ENCODE measurements at regions not wholly inside any gene's neighbourhood (a gene's known extent, or its start where the extent isn't known, plus 50 kb on each side); places are given as distances from the start of the nearest gene placed in this dataset.

- TF ChIP-seq ZFX (IDR thresholded peaks at IDR 0.05) = no peak
- TF ChIP-seq CTCF (conservative IDR thresholded peaks at IDR 0.05) = no peak
Observed at GRCh38 chr16:8283195-8283594, 307.1 kb downstream of the TMEM114 start.

GRCh38 chr16:8278031-8278580, 312.2 kb downstream of the TMEM114 start:
- TF ChIP-seq ZFX (IDR thresholded peaks at IDR 0.05) = no peak
- no peak for TF ChIP-seq CTCF (conservative IDR thresholded peaks at IDR 0.05)
- no peak overlapping the region for H3K27ac ChIP-seq

More at GRCh38 chr16:8283195-8283594, 307.1 kb downstream of the TMEM114 start:
- H3K27ac ChIP-seq = no peak overlapping the region

- no peak overlapping the region for H3K27ac ChIP-seq
- no peak for TF ChIP-seq CTCF (conservative IDR thresholded peaks at IDR 0.05)
- TF ChIP-seq ZFX (IDR thresholded peaks at IDR 0.05) = no peak
Observed at GRCh38 chr16:8271344-8271743, 319.0 kb downstream of the TMEM114 start.

GRCh38 chr16:8262299-8262698, 328.0 kb downstream of the TMEM114 start:
- H3K27ac ChIP-seq = no peak overlapping the region
- no peak for TF ChIP-seq ZFX (IDR thresholded peaks at IDR 0.05)
- no peak for TF ChIP-seq CTCF (conservative IDR thresholded peaks at IDR 0.05)

- no peak for TF ChIP-seq ZFX (IDR thresholded peaks at IDR 0.05)
- TF ChIP-seq CTCF (conservative IDR thresholded peaks at IDR 0.05) = no peak
- H3K27ac ChIP-seq = no peak overlapping the region
Observed at GRCh38 chr16:8260140-8260539, 330.2 kb downstream of the TMEM114 start.

GRCh38 chr16:8258523-8258922, 331.8 kb downstream of the TMEM114 start:
- H3K27ac ChIP-seq = no peak overlapping the region
- TF ChIP-seq ZFX (IDR thresholded peaks at IDR 0.05) (no peak), CTCF (conservative IDR thresholded peaks at IDR 0.05) (no peak)

- no peak overlapping the region for H3K27ac ChIP-seq
- TF ChIP-seq ZFX (IDR thresholded peaks at IDR 0.05) (no peak), CTCF (conservative IDR thresholded peaks at IDR 0.05) (no peak)
Observed at GRCh38 chr16:8257561-8257960, 332.8 kb downstream of the TMEM114 start.

Measured in C4-2B (cell line).